Liver (tissue), 8 donors: ENCODE measurements at regions not wholly inside any gene's neighbourhood (a gene's known extent, or its start where the extent isn't known, plus 50 kb on each side); places are given as distances from the start of the nearest gene placed in this dataset.

Experiments used
- DNase-seq: peaks from one replicate; pipeline ENCODE4 v3.0.0-alpha.2; 2017; ENCODE audit warnings: low spot score
- H3K27ac ChIP-seq, 2 donors: one replicate each; pipeline ENCODE4 v1.7.0; 2013; ENCODE audit warnings: inconsistent platforms in 2 of 2, low read length in 2 of 2, control low read depth in 1 of 2, low read depth in 1 of 2, mild to moderate bottlenecking in 1 of 2
- H3K27me3 ChIP-seq, 4 donors: one replicate each; pipeline versions ENCODE4 v1.6.1 to v1.7.0; 2013; ENCODE audit warnings: low read length in 3 of 4, inconsistent platforms in 1 of 4, mild to moderate bottlenecking in 1 of 4, moderate library complexity in 1 of 4; ENCODE audit not compliant: control insufficient read depth in 4 of 4, insufficient read depth in 4 of 4
- H3K36me3 ChIP-seq, 4 donors: one replicate each; pipeline versions ENCODE4 v1.6.1 to v1.7.0; 2013; ENCODE audit warnings: low read length in 3 of 4, mild to moderate bottlenecking in 3 of 4, low read depth in 1 of 4, moderate library complexity in 1 of 4; ENCODE audit not compliant: control insufficient read depth in 4 of 4, insufficient read depth in 3 of 4
- H3K4me1 ChIP-seq, 4 donors: one replicate each; pipeline versions ENCODE4 v1.6.1 to v1.7.0; 2013; ENCODE audit warnings: low read length in 3 of 4, mild to moderate bottlenecking in 3 of 4, moderate library complexity in 1 of 4; ENCODE audit not compliant: control insufficient read depth in 4 of 4, insufficient read depth in 4 of 4
- H3K4me3 ChIP-seq, 3 donors: one replicate each; pipeline versions ENCODE4 v1.6.1 to v1.7.0; 2013; ENCODE audit warnings: low read length in 3 of 3, control low read depth in 1 of 3, low read depth in 1 of 3, mild to moderate bottlenecking in 1 of 3
- H3K9ac ChIP-seq, 2 donors: one replicate each; pipeline ENCODE4 v1.7.0; 2013; ENCODE audit warnings: low read length in 2 of 2, mild to moderate bottlenecking in 2 of 2, moderate library complexity in 2 of 2, control low read depth in 1 of 2, low read depth in 1 of 2
- H3K9me3 ChIP-seq, 4 donors: one replicate each; pipeline versions ENCODE4 v1.6.1 to v1.7.0; 2013; ENCODE audit warnings: low read length in 3 of 4; ENCODE audit not compliant: control insufficient read depth in 4 of 4
- CTCF ChIP-seq: fragments of 150-350 bp; IDR thresholded peaks from 2 replicates; pipeline ENCODE4 v1.5.1; 2017; ENCODE audit warnings: improper control_type of control experiment, low read depth, low read length; ENCODE audit not compliant: missing input control
- EGR1 ChIP-seq, 2 donors: IDR thresholded peaks; 2 replicates each; pipeline ENCODE4 v1.6.1; 2016 to 2018; ENCODE audit warnings: antibody characterized with exemption in 2 of 2, low read depth in 2 of 2
- FOXA2 ChIP-seq: IDR thresholded peaks from 2 replicates; pipeline ENCODE4 v1.6.1; 2016; ENCODE audit warnings: antibody characterized with exemption
- GABPA ChIP-seq, 2 donors: IDR thresholded peaks in 1 of 2; conservative IDR thresholded peaks in 1 of 2; 2 replicates each; pipeline ENCODE4 v1.6.1; 2016; ENCODE audit warnings: antibody characterized with exemption in 2 of 2, mild to moderate bottlenecking in 1 of 2, moderate library complexity in 1 of 2
- HNF4G ChIP-seq: IDR thresholded peaks from 2 replicates; pipeline ENCODE4 v1.6.1; 2016; ENCODE audit warnings: antibody characterized with exemption
- MAX ChIP-seq: IDR thresholded peaks from 2 replicates; pipeline ENCODE4 v1.6.1; 2016; ENCODE audit warnings: antibody characterized with exemption
- NR2F2 ChIP-seq: IDR thresholded peaks from 2 replicates; pipeline ENCODE4 v1.6.1; 2016; ENCODE audit warnings: antibody characterized with exemption
- RXRA ChIP-seq, 2 donors: IDR thresholded peaks; 2 replicates each; pipeline ENCODE4 v1.6.1; 2017 to 2018; ENCODE audit warnings: antibody characterized with exemption in 2 of 2, mild to moderate bottlenecking in 1 of 2
- SP1 ChIP-seq: IDR thresholded peaks from 2 replicates; pipeline ENCODE4 v1.6.1; 2018; ENCODE audit warnings: antibody characterized with exemption, mild to moderate bottlenecking
- WGBS: extraction: QIAGEN DNeasy Blood & Tissue Kit; methylation state at CpG from one replicate; pipeline ENCODE4 v1.1.7; 2013; 5-methylcytosine and 5-hydroxymethylcytosine counted together
- TF ChIP-seq, protein P1 (sequence below): IDR thresholded peaks from 2 replicates; pipeline ENCODE4 v1.6.1; 2016; ENCODE audit warnings: antibody characterized with exemption
- TF ChIP-seq, protein P2 (sequence below): IDR thresholded peaks from 2 replicates; pipeline ENCODE4 v1.6.1; 2016; ENCODE audit warnings: antibody characterized with exemption, mild to moderate bottlenecking
- donor health status: healthy.
- donor health status: healthy.
- donor health status: healthy.
- donor health status: healthy.
- donor health status: healthy.

DNA sequence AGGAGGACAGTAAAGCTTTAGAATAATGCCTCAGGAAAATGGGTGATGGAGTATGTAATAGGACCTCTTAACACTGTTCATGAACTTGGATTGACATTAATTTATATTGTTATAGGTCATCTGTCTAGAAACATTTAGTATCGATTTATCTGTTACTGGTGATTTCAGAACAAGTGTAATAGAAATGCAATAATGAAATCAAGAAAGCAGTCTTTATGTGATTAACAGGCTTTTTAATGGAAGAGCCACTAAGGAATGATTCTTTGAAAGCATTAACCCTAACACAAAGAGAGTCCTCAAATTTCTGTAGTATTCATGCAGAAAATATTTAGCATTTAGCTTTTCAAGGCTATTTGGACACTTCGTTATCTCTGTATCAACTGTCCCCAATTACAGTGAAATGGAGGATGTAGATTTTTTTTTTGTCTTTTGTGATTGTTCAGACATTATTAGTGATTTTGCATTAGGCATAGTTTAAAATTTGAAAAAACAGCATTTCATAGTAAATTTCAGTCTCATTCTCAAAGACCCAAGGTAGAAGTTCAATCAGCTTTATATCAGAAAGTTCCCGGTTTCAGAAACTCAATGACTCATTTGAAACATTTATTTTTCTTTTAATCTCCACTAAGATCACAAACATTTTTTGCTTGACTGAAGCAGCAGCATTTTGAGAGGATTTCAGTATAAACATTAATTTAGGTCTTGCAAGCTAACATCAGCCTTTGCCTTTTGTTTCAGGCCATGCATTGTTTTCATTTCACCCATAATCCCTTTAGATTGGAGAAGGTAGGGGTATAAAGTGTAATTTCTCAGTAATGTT, 56.3 kb downstream of the AGTR2 start:
- Histone ChIP-seq H3K9ac (no peak overlapping the region), H3K36me3 (no peaks in the 10 kb centered on the region)
- WGBS, result 89% methylated on average over 3 of the region's 3 CpGs

DNA sequence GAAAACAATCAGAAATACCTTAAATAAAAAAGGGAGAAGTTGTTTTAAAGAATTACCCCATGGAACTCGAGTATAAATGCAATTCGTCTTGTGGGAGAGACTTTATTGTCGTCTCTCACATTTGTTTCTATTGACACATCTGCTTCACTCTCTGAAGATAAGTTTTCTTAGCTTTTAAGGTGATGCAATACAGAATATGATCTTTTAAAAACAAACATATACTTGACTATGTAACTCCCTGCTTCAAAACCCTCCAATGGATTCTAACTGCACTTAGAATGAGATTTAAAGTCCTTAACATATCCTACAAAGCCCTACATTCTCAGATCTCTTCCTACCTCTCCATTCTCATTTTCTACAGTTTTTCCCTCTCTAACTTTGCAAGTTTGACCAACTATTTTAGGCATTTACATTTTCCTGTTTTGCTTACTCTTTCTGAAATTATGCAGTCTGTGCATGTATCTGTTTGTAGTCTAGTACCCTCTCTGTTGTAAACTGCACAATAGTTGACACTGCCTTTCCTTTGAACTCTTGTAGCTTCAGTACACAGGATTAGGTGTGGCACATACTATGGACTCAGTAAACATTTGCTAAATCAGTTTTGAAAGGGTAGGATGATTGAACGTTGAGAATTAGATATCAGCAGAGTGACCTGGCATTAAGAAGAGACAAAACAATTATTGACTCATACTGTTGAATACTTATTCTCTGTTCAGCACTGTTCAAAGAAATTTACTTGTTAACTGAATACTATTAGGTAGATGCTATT, 59.8 kb downstream of the AGTR2 start:
- Histone ChIP-seq H3K9me3 (peaks cover 0 to 2% (median 0%) of the 10 kb centered on the region in 4 donors), H3K36me3 (no peaks in the 10 kb centered on the region), H3K27ac (no peak overlapping the region), H3K4me3 (no peak overlapping the region), H3K27me3 (no peaks in the 10 kb centered on the region), H3K4me1 (no peaks in the 10 kb centered on the region), H3K9ac (no peak overlapping the region)
- 21% methylated on average over 4 of the region's 4 CpGs for WGBS
- no peak for DNase-seq
- TF ChIP-seq HNF4G (no peak), EGR1 (IDR thresholded peaks at IDR 0.05; ENCODE audit: low read depth in 2 of 2) (no peak), CTCF (no peak), MAX (no peak), GABPA (IDR thresholded peaks at IDR 0.05 in 1 of 2, conservative IDR thresholded peaks at IDR 0.05 in 1 of 2) (no peak), SP1 (no peak), RXRA (IDR thresholded peaks at IDR 0.05) (no peak)
- TF ChIP-seq, protein P1, sequence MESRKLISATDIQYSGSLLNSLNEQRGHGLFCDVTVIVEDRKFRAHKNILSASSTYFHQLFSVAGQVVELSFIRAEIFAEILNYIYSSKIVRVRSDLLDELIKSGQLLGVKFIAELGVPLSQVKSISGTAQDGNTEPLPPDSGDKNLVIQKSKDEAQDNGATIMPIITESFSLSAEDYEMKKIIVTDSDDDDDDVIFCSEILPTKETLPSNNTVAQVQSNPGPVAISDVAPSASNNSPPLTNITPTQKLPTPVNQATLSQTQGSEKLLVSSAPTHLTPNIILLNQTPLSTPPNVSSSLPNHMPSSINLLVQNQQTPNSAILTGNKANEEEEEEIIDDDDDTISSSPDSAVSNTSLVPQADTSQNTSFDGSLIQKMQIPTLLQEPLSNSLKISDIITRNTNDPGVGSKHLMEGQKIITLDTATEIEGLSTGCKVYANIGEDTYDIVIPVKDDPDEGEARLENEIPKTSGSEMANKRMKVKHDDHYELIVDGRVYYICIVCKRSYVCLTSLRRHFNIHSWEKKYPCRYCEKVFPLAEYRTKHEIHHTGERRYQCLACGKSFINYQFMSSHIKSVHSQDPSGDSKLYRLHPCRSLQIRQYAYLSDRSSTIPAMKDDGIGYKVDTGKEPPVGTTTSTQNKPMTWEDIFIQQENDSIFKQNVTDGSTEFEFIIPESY, result no peak

More for the DNA sequence above, 56.3 kb downstream of the AGTR2 start:
- no peaks in the 10 kb centered on the region for H3K4me1 ChIP-seq
- no peak overlapping the region for H3K27ac ChIP-seq
- peaks cover 0 to 3% (median 0%) of the 10 kb centered on the region in 4 donors for H3K27me3 ChIP-seq
- TF ChIP-seq NR2F2 (no peak), MAX (no peak), FOXA2 (no peak)
- TF ChIP-seq, protein P1, result no peak
- TF ChIP-seq, protein P2, sequence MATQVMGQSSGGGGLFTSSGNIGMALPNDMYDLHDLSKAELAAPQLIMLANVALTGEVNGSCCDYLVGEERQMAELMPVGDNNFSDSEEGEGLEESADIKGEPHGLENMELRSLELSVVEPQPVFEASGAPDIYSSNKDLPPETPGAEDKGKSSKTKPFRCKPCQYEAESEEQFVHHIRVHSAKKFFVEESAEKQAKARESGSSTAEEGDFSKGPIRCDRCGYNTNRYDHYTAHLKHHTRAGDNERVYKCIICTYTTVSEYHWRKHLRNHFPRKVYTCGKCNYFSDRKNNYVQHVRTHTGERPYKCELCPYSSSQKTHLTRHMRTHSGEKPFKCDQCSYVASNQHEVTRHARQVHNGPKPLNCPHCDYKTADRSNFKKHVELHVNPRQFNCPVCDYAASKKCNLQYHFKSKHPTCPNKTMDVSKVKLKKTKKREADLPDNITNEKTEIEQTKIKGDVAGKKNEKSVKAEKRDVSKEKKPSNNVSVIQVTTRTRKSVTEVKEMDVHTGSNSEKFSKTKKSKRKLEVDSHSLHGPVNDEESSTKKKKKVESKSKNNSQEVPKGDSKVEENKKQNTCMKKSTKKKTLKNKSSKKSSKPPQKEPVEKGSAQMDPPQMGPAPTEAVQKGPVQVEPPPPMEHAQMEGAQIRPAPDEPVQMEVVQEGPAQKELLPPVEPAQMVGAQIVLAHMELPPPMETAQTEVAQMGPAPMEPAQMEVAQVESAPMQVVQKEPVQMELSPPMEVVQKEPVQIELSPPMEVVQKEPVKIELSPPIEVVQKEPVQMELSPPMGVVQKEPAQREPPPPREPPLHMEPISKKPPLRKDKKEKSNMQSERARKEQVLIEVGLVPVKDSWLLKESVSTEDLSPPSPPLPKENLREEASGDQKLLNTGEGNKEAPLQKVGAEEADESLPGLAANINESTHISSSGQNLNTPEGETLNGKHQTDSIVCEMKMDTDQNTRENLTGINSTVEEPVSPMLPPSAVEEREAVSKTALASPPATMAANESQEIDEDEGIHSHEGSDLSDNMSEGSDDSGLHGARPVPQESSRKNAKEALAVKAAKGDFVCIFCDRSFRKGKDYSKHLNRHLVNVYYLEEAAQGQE, result no peak
- no peak overlapping the region for H3K4me3 ChIP-seq
- no peak for DNase-seq
- H3K9me3 ChIP-seq, result no peaks in the 10 kb centered on the region
